Sigmoid colon (tissue), 4 donors: ENCODE measurements at regions not wholly inside any gene's neighbourhood (a gene's known extent, or its start where the extent isn't known, plus 50 kb on each side); places are given as distances from the start of the nearest gene placed in this dataset.

Experiments used
- EP300 ChIP-seq, 4 donors: sonication (generic); formaldehyde crosslinking; IDR thresholded peaks; one replicate each; pipeline ENCODE4 v1.6.1; 2017; ENCODE audit warnings: antibody characterized with exemption in 4 of 4
- POLR2A ChIP-seq, 2 donors: fragments of 450-650 bp; IDR thresholded peaks; one replicate each; pipeline ENCODE4 v1.6.1; 2016; ENCODE audit warnings: antibody characterized with exemption in 2 of 2, mild to moderate bottlenecking in 2 of 2, moderate library complexity in 2 of 2
- POLR2AphosphoS5 ChIP-seq, 4 donors: sonication (generic); formaldehyde crosslinking; IDR thresholded peaks; one replicate each; pipeline ENCODE4 v1.6.1; 2017; ENCODE audit warnings: antibody characterized with exemption in 4 of 4
- TF ChIP-seq, protein P1 (sequence below), 4 experiments: fragments of 450-650 bp in 3 of 4; fragments of 200-600 bp in 1 of 4; IDR thresholded peaks; one replicate each; pipeline ENCODE4 v1.5.1; 2016 to 2019; ENCODE audit warnings: antibody characterized with exemption in 4 of 4, mild to moderate bottlenecking in 3 of 4, moderate library complexity in 2 of 4

DNA sequence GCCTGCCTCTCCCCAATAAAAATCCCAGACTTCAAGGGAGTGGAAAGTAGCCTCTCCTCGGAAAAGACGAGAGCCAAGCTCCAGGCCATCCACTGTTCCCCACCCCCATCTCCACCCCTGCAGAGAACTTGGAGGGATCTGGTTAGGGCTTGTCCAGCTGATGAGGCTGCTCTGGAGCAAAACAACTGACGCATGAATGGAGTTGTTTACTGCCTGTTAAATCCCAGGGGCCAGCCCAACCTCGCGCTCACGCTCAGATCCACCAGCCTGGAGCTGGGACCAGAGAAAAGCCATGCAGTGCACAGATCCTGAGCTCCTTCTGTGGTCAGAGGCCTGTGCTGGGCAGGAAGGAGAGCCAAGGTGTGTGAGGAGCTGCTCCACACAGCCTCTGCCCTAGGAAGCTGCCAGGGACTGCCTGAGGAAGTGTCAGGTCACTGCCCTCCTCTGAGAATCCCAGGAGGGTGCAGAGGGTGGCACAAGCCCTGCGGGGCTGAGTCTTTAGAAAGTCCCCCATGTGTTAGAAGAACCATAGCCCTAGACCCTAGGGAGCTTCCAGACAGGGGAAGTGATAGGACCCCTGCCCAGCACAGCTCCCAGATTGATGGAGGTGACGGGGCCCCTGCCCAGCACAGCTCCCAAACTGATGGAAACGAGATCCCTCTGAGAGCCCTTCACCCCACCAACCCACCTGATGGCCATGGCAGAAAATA, 109.0 kb upstream of the IPO9 start:
- TF ChIP-seq, protein P1, sequence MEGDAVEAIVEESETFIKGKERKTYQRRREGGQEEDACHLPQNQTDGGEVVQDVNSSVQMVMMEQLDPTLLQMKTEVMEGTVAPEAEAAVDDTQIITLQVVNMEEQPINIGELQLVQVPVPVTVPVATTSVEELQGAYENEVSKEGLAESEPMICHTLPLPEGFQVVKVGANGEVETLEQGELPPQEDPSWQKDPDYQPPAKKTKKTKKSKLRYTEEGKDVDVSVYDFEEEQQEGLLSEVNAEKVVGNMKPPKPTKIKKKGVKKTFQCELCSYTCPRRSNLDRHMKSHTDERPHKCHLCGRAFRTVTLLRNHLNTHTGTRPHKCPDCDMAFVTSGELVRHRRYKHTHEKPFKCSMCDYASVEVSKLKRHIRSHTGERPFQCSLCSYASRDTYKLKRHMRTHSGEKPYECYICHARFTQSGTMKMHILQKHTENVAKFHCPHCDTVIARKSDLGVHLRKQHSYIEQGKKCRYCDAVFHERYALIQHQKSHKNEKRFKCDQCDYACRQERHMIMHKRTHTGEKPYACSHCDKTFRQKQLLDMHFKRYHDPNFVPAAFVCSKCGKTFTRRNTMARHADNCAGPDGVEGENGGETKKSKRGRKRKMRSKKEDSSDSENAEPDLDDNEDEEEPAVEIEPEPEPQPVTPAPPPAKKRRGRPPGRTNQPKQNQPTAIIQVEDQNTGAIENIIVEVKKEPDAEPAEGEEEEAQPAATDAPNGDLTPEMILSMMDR (IDR thresholded peaks at IDR 0.05): no peak
- TF ChIP-seq POLR2A (IDR thresholded peaks at IDR 0.05): no peak
- TF ChIP-seq EP300 (IDR thresholded peaks at IDR 0.05): peak in 2 of 4 donors; percentile 24 to 38
- peak; percentile 51 to 81 (median 68) for TF ChIP-seq POLR2AphosphoS5 (IDR thresholded peaks at IDR 0.05)
